ENCODE measurements at regions not wholly inside any gene's neighbourhood (a gene's known extent, or its start where the extent isn't known, plus 50 kb on each side); places are given as distances from the start of the nearest gene placed in this dataset.

DNA sequence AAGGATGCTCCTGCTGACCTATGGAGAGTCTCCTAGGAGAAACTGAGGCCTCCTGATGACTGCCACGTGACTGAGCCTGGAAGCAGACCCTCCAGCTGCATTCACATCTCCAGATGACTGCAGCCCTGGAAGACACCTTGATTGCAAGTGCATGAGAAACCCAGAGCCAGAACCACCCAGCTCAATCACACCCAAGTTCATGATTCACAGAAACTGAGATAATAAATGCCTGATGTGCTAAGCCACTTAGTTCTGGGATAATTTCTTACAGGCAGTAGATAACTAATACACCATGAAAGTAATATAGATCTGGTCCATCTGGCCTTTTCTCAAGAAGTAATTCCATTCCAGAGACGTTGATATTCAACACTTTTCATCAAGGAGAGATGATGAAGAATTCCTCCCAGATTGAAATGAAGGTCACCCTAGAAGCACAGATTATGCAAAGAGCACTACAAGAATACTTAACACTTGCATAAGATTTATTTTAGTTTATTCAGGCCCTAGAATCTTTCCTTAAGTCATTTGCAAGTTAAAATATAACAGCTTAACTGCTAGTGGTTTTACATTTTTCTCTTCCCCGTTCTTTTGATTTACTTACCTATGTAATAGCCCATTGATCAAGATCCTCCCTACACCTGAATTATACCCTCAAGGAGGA is 208.2 kb upstream of the INHBA start:
- no peak for DNase-seq (ENCODE audit: low read depth)

DNA sequence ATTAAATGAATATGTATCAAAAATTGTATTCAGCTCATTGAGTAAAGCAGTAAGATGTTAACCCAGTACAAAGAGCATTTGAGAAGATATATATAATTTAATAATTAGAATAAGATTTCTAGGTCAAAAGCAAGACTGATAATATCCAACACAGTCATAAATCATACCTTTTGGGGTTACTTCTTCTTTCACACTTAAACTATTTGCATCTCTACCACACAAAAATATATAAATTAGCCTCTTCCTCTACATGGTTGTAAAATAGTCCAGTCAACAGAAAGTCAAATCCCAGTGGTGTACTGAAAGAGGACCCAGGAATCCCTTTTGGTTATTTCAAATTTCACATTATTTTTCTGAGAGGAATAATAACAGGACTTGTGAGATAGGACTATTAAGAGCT is 204.6 kb upstream of the INHBA start:
- DNase-seq (ENCODE audit: low read depth) = no peak

DNA sequence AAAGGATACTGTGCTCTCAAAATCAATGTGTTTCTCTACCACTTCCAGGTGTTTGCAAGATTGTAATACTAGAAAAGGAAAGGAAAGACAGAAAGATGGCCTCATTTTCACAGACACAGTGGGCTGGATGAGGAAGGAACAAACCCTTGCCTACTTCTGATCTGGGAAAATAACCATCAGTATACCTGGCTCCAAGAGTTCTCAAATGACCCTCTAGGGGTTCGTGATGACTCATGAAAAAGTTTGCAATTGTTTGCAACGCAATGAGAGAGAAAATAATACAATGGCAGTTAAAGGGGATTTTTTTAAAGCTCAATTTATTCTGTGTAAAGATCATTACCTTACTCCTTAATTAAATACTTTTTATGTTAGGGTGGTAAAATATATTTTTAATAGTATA is 197.6 kb upstream of the INHBA start:
- DNase-seq (ENCODE audit: low read depth) = no peak

DNA sequence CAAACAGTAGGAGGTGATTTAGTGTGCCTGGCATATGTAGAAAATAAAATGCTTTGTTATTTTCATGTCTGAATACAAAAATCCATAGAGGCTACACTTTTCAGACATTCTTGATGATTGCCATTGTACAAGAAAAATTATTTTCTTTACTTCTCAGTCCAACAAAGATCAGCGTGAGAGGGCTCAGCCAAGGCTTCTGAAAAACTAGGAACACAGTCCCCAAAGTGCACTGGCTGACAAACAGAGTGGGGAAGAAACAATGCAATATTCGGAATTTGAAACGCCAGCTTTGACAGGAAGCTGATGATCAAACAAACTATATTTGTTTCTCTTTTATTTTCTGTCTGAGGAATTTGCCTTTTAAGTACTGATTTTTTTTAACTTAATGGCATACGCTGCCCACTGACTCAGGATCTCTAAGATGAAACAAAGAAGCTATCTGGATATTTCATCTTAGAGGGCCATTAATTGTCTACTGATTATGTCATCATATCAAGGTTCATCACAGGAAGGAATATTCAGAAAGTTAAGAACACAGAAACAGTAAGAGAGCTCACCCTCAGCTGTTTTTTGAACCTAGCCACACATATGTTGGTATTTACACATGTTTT is 197.0 kb upstream of the INHBA start:
- DNase-seq (ENCODE audit: low read depth) = no peak

DNA sequence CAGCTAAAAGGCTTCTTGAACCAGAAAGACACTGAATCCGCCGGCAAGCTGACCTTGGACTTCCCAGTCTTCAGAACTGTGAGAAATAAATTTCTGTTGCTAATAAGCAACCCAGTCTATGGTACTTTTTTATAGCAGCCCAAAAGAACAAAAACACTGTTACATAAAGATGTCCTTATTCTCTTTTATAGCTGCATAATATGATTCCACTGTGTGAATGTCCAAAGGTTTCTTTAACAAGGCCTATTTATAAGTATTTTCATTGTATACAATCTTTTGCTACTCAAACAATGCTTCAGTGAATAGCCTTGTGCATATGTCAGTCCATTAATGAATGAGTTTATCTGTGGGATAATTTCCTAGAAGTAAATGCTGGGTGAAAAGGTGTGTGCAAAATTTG is 190.8 kb upstream of the INHBA start:
- DNase-seq (ENCODE audit: low read depth) = no peak

DNA sequence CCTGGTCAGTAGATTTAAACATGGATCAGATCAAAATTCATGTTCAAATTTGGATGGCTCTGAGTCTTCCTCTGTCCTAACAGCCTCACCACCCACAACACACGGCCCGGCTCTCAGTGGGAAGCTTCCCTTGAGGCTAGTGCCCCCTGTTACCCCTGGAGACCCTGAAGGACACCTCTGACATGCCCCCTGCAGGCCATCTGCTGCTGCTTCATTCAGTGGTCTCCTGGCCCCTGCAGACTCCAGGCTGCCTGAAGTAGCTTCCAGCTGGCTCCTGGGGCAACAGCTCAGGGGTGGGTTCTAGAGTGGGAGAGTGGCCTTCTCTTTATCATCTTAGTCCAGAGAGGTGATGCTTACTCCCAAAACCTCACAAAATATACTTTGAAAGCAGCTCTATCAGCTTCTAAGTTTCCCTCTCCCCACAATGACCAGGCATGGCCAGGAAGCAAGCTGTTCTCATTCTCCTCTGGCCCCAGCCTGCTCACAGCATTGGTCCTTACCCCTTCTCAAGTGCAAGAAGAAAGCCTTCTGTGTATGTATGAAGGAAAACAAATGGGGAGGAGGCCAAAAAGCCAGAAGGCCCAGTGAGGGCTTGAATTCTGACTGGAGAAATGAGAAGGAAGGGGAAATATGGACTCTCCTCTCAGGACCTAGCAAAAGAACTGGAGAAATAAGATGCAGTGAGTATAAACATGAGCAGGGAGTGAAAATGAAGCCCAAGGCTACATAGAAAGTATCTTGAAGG is 189.6 kb upstream of the INHBA start:
- DNase-seq (ENCODE audit: low read depth) = no peak

DNA sequence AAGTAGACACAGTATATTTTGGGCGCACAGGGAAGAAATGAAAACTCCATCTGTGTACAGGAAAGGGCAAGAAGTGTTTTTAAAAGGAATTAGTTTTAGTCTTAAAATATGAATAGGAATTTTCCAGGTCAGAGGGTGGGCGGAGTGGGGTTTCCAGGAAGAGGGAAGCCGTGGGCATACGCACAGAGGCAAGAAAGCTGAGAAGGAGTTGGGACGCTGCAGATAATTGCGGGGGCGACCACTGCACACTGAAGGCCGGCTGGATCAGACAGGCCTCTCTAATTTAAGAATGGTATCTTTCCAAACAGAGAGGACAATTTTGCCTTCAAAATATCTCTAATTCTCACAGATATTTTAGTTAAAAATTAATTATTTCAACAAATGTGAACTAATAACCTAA is 189.1 kb upstream of the INHBA start:
- DNase-seq (ENCODE audit: low read depth) = no peak

DNA sequence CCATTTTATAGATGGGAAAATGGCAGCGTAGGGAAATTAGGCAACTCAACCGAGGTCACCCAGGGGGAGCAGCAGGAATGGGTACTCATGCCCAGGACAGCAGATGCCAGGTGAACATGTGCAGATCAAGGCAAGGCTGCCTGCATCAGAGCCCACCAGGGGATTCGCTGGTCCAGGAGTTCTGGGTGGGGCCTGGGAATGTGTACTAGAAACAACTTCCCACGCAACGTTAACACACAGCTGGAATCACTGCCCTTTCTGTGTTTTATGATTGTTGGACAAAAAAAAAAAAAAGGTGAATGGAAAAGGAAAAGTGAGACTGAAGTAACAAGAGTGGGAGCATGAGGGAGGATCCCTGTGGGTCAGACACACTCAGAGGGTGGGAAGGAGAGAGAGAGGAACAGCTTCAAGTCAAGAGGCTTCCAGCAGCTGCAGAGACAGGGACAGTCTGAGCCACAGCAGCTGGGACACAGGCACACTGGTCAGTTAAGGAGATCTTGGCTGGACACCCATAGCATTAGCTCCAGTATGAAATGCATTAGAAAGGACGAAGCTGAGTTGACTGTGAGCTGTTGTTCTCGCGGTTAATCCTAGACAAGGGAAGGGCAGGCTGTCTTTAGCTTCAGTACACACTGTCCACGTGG is 187.9 kb upstream of the INHBA start:
- no peak for DNase-seq (ENCODE audit: low read depth)

DNA sequence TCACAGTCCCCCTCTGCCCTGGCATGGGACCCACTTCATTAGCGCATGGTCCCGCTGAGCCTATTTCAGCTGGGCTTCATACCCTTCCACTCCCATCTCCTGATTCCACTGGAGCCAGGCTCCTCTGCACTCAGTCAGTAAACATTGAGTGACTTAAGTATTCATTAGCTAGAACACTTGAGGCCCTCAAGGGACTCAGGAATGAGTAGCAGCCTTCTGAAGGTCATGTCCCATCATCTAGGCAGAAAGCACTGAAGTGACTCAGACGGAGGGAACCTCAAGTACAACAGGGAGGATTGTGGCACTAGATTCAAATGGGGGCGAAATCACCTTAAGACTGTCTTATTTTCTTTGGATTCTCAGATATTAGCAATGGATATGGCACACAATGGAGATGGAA is 186.6 kb upstream of the INHBA start:
- no peak for DNase-seq (ENCODE audit: low read depth)

DNA sequence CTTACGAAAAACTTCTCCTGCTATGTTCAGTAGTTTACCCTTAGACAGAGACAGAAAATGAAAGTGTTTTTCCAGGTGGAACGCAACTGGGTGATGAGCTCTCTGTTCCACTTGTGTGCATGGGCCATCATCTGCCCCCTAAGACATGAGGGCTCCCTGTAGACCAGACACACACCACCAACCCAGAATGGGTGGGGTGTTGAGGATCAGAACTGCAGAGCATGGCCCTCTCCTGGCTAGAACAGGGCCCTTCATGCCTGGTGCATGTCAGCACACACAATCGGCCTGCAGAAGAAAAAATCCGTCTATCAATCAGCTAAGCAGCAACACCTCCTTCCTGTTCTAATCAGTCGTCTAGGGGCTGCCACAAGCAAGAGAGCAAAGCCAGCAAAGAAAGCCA is 186.2 kb upstream of the INHBA start:
- no peak for DNase-seq (ENCODE audit: low read depth)

DNA sequence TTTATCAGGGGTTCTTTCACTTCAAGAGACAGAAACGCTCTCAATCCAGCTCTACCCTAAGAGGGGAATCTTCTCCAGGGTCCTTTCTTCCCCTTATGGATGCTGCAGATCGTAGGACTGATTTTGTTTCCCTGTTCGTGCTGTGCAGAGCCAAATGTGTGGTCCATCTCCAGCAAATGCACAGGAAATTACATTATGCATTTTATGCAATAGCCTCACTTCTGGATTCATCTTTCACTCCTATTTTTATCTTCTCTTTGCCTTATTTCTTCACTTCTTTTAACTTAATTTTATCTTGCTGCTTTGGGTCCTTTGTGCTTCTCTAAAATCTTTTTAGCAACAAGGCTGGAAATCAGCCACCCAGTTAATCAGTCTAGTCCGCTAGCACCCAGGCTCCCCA is 184.5 kb upstream of the INHBA start:
- no peak for DNase-seq (ENCODE audit: low read depth)

DNA sequence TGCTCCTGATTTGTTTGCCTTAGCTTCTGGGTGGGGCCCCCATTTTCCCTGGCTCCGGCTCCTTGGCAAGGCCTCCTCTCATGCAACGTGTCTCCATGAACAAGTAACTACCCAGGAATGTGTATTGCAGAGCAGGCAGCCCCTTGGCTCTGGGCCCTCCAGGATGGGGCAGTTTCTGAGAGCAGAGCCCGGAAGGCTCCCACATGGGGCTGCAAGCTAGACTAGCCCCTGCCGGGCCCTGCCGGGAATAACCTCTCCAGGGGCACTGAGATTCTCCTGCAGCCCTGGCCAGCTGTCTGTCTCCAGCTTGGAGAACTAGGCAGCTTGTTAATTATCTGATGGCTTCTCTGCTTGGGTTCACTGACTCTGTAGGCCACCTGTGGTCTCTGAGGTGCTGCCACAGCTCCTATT is 184.0 kb upstream of the INHBA start:
- DNase-seq (ENCODE audit: low read depth) = no peak

DNA sequence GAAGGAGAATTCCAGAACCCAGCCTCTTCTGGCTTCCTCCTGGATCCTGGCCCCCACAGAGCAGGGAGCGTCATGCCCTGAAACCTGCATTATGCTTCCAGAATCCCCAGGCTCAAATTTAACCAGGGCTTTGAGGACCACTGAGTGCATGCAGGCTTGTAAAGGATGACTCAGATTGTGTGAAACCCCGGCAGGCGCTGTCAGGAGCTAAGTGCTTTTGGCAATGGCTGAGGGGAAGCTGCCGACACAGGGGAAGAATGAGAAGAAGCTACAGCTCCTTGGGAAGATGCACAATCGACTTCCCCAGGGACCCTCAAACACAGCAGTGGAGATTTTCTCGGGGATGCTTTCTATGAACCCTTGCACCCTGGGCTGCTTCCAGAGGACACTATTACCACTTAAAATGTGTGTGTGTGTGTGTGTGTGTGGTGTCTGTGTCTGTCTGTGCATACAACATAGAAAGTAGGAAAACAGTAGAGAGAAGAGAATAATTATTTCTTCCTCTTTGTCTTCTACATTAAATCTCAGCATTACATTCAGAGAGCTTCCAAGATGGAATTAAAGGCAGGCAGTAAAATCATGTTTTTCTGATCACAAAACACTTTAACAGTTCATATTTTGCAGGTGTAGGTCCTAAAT is 183.5 kb upstream of the INHBA start:
- DNase-seq (ENCODE audit: low read depth) = no peak

DNA sequence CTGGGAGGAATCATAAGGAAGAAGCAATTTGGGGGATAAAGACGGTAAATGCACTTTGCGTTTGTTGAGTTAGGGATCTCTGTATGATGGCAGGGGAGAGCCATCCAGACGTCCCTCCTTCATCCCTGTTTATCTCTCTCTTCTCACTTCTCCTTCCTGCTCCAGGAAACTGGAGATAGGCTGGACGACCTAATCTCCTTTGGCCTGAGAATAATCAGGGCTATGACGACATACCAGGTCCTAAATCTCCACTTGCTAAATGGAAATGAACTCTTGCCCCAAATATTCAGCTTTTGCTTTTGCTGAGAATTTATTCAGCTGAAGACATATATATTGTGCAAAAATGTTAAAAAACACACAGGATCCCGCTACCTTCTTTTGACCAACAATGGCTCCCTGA is 182.9 kb upstream of the INHBA start:
- DNase-seq (ENCODE audit: low read depth) = no peak

DNA sequence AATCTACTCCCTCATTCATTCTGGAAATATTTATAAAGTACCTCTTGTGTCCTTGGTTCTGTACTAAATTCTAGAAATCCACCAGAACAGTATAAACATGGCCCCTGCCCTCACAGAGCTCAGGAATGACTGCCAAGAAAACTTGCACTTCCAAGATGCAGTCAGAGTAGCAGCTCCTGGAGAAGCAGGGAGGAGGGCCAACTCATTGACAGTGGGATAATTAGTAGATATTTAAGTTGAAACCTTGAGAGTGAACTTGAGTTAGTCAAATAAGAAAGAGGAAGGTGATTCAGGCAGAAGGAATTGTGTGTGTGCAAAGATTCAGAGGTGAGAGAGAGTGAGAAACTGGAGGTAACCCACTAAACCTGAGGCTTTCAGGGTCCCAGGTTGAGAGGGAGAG is 182.2 kb upstream of the INHBA start:
- DNase-seq (ENCODE audit: low read depth) = no peak

DNA sequence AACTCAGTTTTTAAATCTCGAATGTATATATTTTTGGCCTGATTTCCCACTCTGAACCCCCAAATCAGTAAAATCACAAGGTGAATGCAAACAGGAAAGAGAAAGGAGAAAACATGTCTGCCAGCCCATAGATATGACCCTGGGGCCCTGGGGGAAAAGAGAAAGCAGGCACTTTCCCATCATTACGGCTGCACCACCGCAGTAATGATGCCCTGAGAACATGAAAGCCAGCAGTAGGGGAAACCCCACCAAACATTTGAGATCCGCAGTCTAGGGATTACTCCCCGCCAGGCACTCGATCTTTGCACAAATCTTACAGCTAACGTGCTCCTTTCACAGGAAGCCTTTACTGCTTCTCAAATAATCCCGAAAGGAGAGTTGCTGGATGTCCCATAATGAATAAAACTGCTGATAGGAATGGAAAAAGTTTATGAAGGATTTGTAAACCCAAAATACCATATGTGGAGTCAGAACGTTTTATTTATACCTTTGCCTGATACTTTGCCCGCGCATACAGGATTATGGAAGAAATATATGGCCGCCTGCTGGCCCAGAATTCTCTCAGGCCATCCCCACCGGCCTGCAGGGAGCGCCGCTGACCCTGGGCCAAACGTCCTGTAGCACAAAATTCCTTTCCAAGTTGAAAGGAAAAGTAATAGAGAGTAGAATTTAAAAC is 180.0 kb upstream of the INHBA start:
- DNase-seq (ENCODE audit: low read depth) = no peak

DNA sequence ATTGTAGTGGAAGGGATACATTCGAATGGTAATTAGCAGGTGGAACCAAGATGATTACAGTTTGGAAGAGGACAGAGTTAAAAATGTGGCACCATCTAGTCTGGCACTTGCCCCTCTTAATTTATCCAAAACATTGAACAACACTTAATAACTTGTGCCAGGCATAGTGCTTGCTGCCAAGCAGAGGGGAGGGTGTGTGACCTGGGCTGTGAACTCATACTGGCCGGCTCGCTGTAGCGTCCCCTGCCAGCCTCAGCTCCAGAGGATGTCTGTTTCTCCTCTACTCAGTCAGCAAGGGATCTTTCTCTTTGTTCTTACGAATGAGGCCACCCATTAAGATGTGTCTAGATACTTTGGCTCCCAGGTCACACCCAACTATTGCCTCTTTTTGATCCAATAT is 179.4 kb upstream of the INHBA start:
- DNase-seq (ENCODE audit: low read depth) = no peak

DNA sequence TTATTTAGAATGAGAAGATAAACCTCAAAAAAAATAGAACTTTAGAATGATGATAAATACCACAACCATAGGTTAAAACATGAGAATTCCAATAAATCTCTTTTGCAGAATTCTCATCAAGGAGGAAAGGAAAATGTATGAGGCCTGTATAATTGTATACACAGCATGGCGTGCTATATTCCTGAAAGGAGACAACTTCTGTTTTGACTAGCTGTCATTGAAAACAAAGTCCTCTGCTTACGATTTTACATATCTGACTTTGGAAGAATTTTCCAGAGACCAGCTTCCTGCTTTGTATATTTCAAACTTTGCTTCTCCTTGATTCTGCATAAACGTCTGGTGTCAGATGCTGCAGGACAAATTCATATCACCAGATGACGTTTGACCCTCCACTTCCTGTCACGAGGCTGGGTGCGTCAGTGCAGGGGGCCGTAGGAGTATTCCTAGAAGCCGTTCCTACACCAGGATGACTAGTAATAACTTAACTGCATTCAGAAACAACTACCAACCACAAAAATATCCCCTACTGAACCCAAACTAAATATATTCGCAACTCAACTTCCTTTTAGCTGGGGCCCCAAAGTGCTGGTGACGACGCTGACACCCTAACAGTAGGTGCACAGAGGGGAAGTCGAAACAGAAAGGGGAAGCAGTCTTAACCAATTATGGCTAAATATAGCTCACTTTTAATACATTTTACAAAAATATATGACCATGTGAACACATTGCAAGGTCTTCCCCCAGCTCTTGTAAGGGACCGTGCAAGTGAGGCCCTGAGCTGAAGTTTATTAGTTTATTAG is 178.6 kb upstream of the INHBA start:
- peak; percentile 60 for DNase-seq (ENCODE audit: low read depth)

DNA sequence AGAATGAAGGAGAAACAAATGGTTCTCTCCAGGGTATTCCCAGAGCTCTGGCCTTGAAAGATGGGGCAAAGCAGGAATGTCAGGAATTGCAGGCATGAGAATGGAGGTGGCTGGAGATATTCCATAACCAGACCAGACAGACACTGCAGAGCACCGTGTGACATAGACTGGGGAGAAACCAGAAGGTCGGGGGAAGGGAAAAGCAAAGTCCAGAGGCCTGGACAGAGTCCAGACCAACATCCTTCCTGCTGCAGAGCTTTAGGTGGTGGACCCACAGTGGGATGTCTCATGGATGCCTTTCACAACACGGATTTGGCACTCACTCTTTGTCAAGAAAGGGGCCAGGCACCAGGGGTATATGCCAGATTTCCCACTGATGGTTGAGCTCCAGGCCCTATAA is 177.2 kb upstream of the INHBA start:
- no peak for DNase-seq (ENCODE audit: low read depth)

DNA sequence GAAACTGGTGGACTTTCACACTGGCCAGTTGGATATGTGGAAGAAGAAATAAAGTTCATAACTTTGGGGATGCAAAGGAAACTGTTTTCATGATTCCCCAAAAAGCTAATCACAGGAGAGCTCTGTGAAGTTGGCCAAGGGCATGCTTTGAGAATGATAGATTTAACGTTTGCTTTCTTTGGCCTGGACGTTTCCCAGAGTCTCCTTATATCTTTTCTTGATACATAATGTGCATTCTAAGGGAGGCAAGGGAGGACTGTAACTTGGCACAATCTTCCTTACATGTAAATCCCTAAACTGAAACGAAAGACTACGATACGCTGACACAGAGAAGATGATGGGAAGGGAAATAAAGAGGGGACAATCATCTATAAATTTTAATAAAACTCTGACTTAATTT is 176.5 kb upstream of the INHBA start:
- no peak for DNase-seq (ENCODE audit: low read depth)

All from stimulated activated CD8-positive, alpha-beta memory T cell treated with anti-CD3 and anti-CD28 coated beads, Interleukin-7, amount 100 ng/mL, for 24 hours (primary cell).